ENCODE measurements at regions not wholly inside any gene's neighbourhood (a gene's known extent, or its start where the extent isn't known, plus 50 kb on each side); places are given as distances from the start of the nearest gene placed in this dataset.

DNA sequence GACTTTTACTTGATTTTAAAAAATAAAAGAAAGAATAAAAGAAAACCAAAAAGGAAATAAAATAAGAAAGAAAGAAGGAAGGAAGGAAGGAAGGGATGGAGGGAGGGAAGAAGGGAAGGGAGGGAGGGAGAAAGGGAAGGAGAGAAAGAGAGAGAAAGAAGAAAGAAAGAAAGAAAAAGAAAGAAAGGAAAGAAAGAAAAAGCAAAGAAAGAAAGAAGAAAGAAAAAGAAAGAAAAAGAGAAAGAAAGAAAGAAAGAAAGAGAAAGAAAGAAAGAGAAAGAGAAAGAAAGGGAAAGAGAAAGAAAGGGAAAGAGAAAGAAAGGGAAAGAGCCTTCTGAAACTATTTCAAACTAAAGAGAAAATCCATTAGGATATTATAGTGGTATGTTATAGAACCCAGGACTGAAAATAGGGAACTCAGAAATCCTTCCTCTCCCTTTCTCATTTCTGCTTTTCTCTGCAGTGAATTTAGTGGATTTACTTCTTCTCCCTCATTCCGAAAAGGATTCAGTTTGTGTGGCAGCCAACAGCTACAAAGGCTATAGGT, 414.7 kb upstream of the CCNG1 start:
- Histone ChIP-seq H3K27ac (no peak overlapping the region), H3K27me3 (no peaks in the 10 kb centered on the region), H3K4me3 (no peak overlapping the region), H3K9me3 (replicated peaks in 1 of 3) (no peaks in the 10 kb centered on the region), H3K36me3 (replicated peaks in 1 of 2) (no peaks in the 10 kb centered on the region), H3K4me1 (replicated peaks in 1 of 2) (no peaks in the 10 kb centered on the region)
- WGBS, 4 donors = 46 to 77% (median 65%) methylated on average over 1 of the region's 1 CpG
- DNase-seq = no peak
- TF ChIP-seq, protein P1, sequence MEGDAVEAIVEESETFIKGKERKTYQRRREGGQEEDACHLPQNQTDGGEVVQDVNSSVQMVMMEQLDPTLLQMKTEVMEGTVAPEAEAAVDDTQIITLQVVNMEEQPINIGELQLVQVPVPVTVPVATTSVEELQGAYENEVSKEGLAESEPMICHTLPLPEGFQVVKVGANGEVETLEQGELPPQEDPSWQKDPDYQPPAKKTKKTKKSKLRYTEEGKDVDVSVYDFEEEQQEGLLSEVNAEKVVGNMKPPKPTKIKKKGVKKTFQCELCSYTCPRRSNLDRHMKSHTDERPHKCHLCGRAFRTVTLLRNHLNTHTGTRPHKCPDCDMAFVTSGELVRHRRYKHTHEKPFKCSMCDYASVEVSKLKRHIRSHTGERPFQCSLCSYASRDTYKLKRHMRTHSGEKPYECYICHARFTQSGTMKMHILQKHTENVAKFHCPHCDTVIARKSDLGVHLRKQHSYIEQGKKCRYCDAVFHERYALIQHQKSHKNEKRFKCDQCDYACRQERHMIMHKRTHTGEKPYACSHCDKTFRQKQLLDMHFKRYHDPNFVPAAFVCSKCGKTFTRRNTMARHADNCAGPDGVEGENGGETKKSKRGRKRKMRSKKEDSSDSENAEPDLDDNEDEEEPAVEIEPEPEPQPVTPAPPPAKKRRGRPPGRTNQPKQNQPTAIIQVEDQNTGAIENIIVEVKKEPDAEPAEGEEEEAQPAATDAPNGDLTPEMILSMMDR (IDR thresholded peaks at IDR 0.05) = no peak
- no peak for TF ChIP-seq POLR2A (IDR thresholded peaks at IDR 0.05)
- intact Hi-C loops (cut with DNase I) = no loop called here

DNA sequence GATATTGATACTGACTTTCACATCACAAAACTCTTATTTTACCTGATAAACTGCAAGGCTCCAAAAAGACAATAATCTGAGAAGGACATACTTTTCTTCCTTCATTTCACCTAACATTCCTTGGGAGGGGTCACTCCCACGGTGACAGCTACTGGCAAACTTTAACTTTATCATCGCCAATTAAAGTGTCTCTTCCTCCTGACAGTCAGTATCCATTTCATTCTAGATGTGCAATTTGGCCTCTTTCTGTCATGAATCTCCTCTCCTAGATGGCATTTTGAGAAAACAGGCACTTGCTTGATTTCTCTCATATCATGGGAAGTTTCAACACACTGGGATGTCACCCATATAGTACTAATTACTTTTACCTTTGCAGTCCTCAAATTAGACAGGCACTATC, 413.5 kb upstream of the CCNG1 start:
- no peak overlapping the region for H3K4me3 ChIP-seq
- no peaks in the 10 kb centered on the region for H3K9me3 ChIP-seq (replicated peaks in 1 of 3)
- TF ChIP-seq POLR2A (IDR thresholded peaks at IDR 0.05) = no peak
- TF ChIP-seq, protein P1 (IDR thresholded peaks at IDR 0.05) = no peak
- H3K27ac ChIP-seq = no peak overlapping the region
- intact Hi-C loops (cut with DNase I) = no loop called here
- no peaks in the 10 kb centered on the region for H3K4me1 ChIP-seq (replicated peaks in 1 of 2)
- H3K36me3 ChIP-seq (replicated peaks in 1 of 2) = no peaks in the 10 kb centered on the region
- DNase-seq = no peak
- no peaks in the 10 kb centered on the region for H3K27me3 ChIP-seq
- 54 to 73% (median 59%) methylated on average over 2 of the region's 2 CpGs for WGBS, 4 donors

DNA sequence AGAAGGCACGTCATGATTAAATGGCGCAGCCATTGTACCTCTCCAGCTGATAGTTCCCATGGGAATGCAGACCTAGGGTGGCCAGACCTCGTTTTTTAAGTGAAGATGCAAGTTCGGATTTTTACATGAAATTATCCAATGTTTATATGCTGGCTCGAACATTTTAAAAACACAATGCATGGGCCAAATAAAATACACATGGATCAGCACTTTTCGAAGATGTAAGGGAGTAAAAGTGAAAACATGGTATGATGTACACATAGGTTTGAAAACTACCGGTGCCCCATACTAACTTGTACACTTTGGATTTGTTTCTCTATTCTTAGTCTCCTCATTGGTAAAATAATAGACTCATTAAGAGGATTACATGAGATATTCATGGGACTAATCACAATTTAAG, 412.5 kb upstream of the CCNG1 start:
- WGBS, 4 donors = 49 to 58% (median 52%) methylated on average over 7 of the region's 7 CpGs
- no peaks in the 10 kb centered on the region for H3K4me1 ChIP-seq (replicated peaks in 1 of 2)

DNA sequence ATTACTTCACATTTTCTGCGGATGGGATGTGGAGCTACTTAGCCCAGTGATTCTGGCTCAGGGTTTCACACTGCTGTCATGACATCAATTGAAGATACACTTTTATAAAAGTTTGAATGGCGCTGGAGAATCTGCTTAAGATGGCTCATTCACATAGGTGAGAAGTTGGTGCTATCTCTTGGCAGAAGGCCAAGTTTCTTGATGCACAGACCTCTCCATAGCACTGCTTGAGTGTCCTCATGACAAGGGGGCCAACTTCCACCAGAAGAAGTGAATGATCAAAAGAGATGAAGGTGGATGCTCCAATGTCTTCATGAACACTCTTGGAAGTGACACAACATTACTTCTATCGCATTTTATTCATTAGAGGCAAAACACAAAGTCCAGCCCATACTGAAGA, 403.7 kb upstream of the CCNG1 start:
- Histone ChIP-seq H3K27me3 (no peaks in the 10 kb centered on the region), H3K36me3 (replicated peaks in 1 of 2) (no peaks in the 10 kb centered on the region), H3K4me3 (no peak overlapping the region), H3K4me1 (replicated peaks in 1 of 2) (no peaks in the 10 kb centered on the region), H3K9me3 (replicated peaks in 1 of 3) (no peaks in the 10 kb centered on the region), H3K27ac (no peak overlapping the region)
- TF ChIP-seq POLR2A (IDR thresholded peaks at IDR 0.05) = no peak
- TF ChIP-seq, protein P1 (IDR thresholded peaks at IDR 0.05) = no peak
- DNase-seq = no peak
- 30 to 33% (median 32%) methylated on average over 3 of the region's 3 CpGs for WGBS, 4 donors
- intact Hi-C loops (cut with DNase I) = no loop called here

More for the DNA sequence above, 412.5 kb upstream of the CCNG1 start:
- DNase-seq = no peak
- Histone ChIP-seq H3K36me3 (replicated peaks in 1 of 2) (no peaks in the 10 kb centered on the region), H3K9me3 (replicated peaks in 1 of 3) (no peaks in the 10 kb centered on the region), H3K27me3 (no peaks in the 10 kb centered on the region), H3K27ac (no peak overlapping the region), H3K4me3 (no peak overlapping the region)
- intact Hi-C loops (cut with DNase I) = no loop called here
- TF ChIP-seq, protein P1 (IDR thresholded peaks at IDR 0.05) = no peak
- no peak for TF ChIP-seq POLR2A (IDR thresholded peaks at IDR 0.05)

All from adrenal gland (tissue), 9 donors.